ENCODE measurements at regions not wholly inside any gene's neighbourhood (a gene's known extent, or its start where the extent isn't known, plus 50 kb on each side); places are given as distances from the start of the nearest gene placed in this dataset.

DNA sequence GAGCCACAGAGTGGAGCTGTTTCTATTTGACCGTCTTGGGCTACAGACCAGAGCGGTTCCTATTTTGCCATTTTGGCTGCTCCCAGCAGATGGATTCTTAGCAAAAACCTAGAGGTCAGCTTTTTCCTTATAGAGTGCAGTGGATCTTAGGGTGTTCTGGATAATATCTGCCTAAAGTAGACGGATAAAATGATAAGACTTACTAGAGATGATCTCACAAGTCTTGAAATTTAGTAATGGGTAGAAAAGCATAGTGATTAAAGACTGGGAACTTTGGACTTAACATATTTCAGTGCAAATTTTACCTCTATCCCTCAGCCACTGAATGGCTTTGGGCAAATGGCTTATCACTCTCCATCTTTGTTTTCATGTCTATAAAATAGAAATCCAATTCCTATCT is 439.8 kb downstream of the ADGRL2 start:
- TF ChIP-seq CTCF (IDR thresholded peaks at IDR 0.05): no peak
- TF ChIP-seq POLR2A (IDR thresholded peaks at IDR 0.05): no peak
